Stimulated activated CD8-positive, alpha-beta memory T cell treated with anti-CD3 and anti-CD28 coated beads, Interleukin-15, amount 100 ng/mL, for 4 hours (primary cell): ENCODE measurements at regions not wholly inside any gene's neighbourhood (a gene's known extent, or its start where the extent isn't known, plus 50 kb on each side); places are given as distances from the start of the nearest gene placed in this dataset.
"Not testable (repeated sequence)": the region's sequence is repeated elsewhere in the genome, so short reads cannot be mapped to it uniquely, and the experiment has no call there.

Experiments used
- DNase-seq, 2 donors: peaks; one replicate each; pipeline ENCODE4 v3.0.0-alpha.2; 2020; ENCODE audit warnings: low read depth in 2 of 2

- no peak for DNase-seq
Observed at GRCh38 chr1:222948079-222948478, 133.2 kb downstream of the DISP1 start.

GRCh38 chr1:222950892-222951291 lies 136.1 kb downstream of the DISP1 start:
- no peak for DNase-seq

- DNase-seq = no peak
Observed at GRCh38 chr1:222953585-222953984, 138.7 kb downstream of the DISP1 start.

- no peak for DNase-seq
Observed at GRCh38 chr1:222955964-222956363, 141.1 kb downstream of the DISP1 start.

GRCh38 chr1:222956601-222957000 lies 141.8 kb downstream of the DISP1 start:
- DNase-seq = no peak

- DNase-seq = no peak
Observed at GRCh38 chr1:222967466-222968240, 152.8 kb downstream of the DISP1 start.

GRCh38 chr1:222970040-222970439 lies 155.2 kb downstream of the DISP1 start:
- no peak for DNase-seq

GRCh38 chr1:222970711-222971110 lies 155.9 kb downstream of the DISP1 start:
- DNase-seq = no peak

GRCh38 chr1:222971146-222971545 lies 156.3 kb downstream of the DISP1 start:
- no peak for DNase-seq

GRCh38 chr1:222973561-222973960 lies 158.7 kb downstream of the DISP1 start:
- DNase-seq = no peak

GRCh38 chr1:222974496-222974895 lies 159.7 kb downstream of the DISP1 start:
- DNase-seq = no peak

GRCh38 chr1:222975472-222976122 lies 160.8 kb downstream of the DISP1 start:
- DNase-seq = no peak

GRCh38 chr1:222976453-222976852 lies 161.6 kb downstream of the DISP1 start:
- no peak for DNase-seq

GRCh38 chr1:222977294-222977693 lies 162.5 kb downstream of the DISP1 start:
- not testable (repeated sequence) for DNase-seq

GRCh38 chr1:222979561-222979960 lies 163.5 kb downstream of the TLR5 start:
- no peak for DNase-seq

GRCh38 chr1:222987674-222988076 lies 155.4 kb downstream of the TLR5 start:
- no peak for DNase-seq

GRCh38 chr1:222989443-222989842 lies 153.6 kb downstream of the TLR5 start:
- DNase-seq = no peak

GRCh38 chr1:222991177-222991576 lies 151.9 kb downstream of the TLR5 start:
- no peak for DNase-seq

GRCh38 chr1:222991908-222992307 lies 151.1 kb downstream of the TLR5 start:
- DNase-seq = no peak

GRCh38 chr1:222994511-222995235 lies 148.4 kb downstream of the TLR5 start:
- DNase-seq = no peak

- DNase-seq = no peak
Observed at GRCh38 chr1:222995236-222995580, 147.8 kb downstream of the TLR5 start.

GRCh38 chr1:222995620-222996309 lies 147.3 kb downstream of the TLR5 start:
- DNase-seq = no peak
